Stimulated activated CD4-positive, alpha-beta T cell treated with anti-CD3 and anti-CD28 coated beads, Interleukin-15, amount 100 ng/mL, for 24 hours (primary cell): ENCODE measurements at regions not wholly inside any gene's neighbourhood (a gene's known extent, or its start where the extent isn't known, plus 50 kb on each side); places are given as distances from the start of the nearest gene placed in this dataset.
"Not testable (repeated sequence)": the region's sequence is repeated elsewhere in the genome, so short reads cannot be mapped to it uniquely, and the experiment has no call there.

ENCODE experiments used
- DNase-seq: peaks from one replicate; pipeline ENCODE4 v3.0.0-alpha.2; 2020

- no peak for DNase-seq
Measured at GRCh38 chr2:167745667-167746066, 501.7 kb downstream of the STK39 start.

- DNase-seq = not testable (repeated sequence)
Measured at GRCh38 chr2:167739921-167740320, 507.5 kb downstream of the STK39 start.

GRCh38 chr2:167733747-167734146 lies 513.6 kb downstream of the STK39 start:
- no peak for DNase-seq

- no peak for DNase-seq
Measured at GRCh38 chr2:167732326-167732725, 515.1 kb downstream of the STK39 start.

GRCh38 chr2:167729911-167730310 lies 517.5 kb downstream of the STK39 start:
- no peak for DNase-seq

GRCh38 chr2:167726788-167727187 lies 520.6 kb downstream of the STK39 start:
- no peak for DNase-seq

- no peak for DNase-seq
Measured at GRCh38 chr2:167721593-167721992, 525.8 kb downstream of the STK39 start.

GRCh38 chr2:167719410-167719809 lies 528.0 kb downstream of the STK39 start:
- no peak for DNase-seq

GRCh38 chr2:167718560-167718959 lies 528.8 kb downstream of the STK39 start:
- no peak for DNase-seq

GRCh38 chr2:167715932-167716331 lies 531.5 kb downstream of the STK39 start:
- no peak for DNase-seq

GRCh38 chr2:167715498-167715897 lies 531.9 kb downstream of the STK39 start:
- not testable (repeated sequence) for DNase-seq

- no peak for DNase-seq
Measured at GRCh38 chr2:167712275-167712674, 535.1 kb downstream of the STK39 start.

- DNase-seq = no peak
Measured at GRCh38 chr2:167708998-167709397, 538.4 kb downstream of the STK39 start.

GRCh38 chr2:167706800-167707199 lies 540.6 kb downstream of the STK39 start:
- DNase-seq = no peak

- no peak for DNase-seq
Measured at GRCh38 chr2:167703441-167703840, 544.0 kb downstream of the STK39 start.

GRCh38 chr2:167702227-167702626 lies 545.2 kb downstream of the STK39 start:
- DNase-seq = no peak

- DNase-seq = no peak
Measured at GRCh38 chr2:167701651-167702050, 545.7 kb downstream of the STK39 start.

- no peak for DNase-seq
Measured at GRCh38 chr2:167697948-167698347, 549.4 kb downstream of the STK39 start.

GRCh38 chr2:167697194-167697593 lies 550.2 kb downstream of the STK39 start:
- DNase-seq = no peak

- no peak for DNase-seq
Measured at GRCh38 chr2:167692936-167693335, 554.5 kb downstream of the STK39 start.

- DNase-seq = no peak
Measured at GRCh38 chr2:167692191-167692590, 555.2 kb downstream of the STK39 start.

GRCh38 chr2:167689444-167689843 lies 558.0 kb downstream of the STK39 start:
- no peak for DNase-seq

- DNase-seq = no peak
Measured at GRCh38 chr2:167686691-167687090, 560.7 kb downstream of the STK39 start.

- DNase-seq = no peak
Measured at GRCh38 chr2:167681234-167682015, 566.0 kb downstream of the STK39 start.

GRCh38 chr2:167678158-167678557 lies 569.2 kb downstream of the STK39 start:
- no peak for DNase-seq
